HEK293T (cell line): ENCODE measurements at regions not wholly inside any gene's neighbourhood (a gene's known extent, or its start where the extent isn't known, plus 50 kb on each side); places are given as distances from the start of the nearest gene placed in this dataset.

ENCODE experiments used
- CTCF ChIA-PET: fragments of 350-600 bp; formaldehyde crosslinking; extraction: SDS; loops from one replicate; lab custom pipeline; 2021; ENCODE audit warnings: antibody characterized with exemption, inconsistent platforms; lab: Yijun Ruan, JAX
- POLR2A ChIA-PET: fragments of 350-600 bp; formaldehyde crosslinking; extraction: SDS; loops from one replicate; lab custom pipeline; 2020; ENCODE audit warnings: antibody characterized with exemption, inconsistent platforms; lab: Yijun Ruan, JAX
- DNase-seq: peaks from one replicate; pipeline ENCODE4 v3.0.0; 2012; ENCODE audit warnings: mixed read lengths; ENCODE audit errors: extremely low spot score
- ARNT ChIP-seq: fragments of 450-650 bp; IDR thresholded peaks from 2 replicates; pipeline ENCODE4 v1.6.1; 2017; ENCODE audit warnings: mild to moderate bottlenecking
- BHLHE40 ChIP-seq: fragments of 450-650 bp; IDR thresholded peaks from 2 replicates; pipeline ENCODE4 v1.6.1; 2016; ENCODE audit warnings: mild to moderate bottlenecking, moderate library complexity, borderline replicate concordance
- CTBP1 ChIP-seq: fragments of 450-650 bp; IDR thresholded peaks from 2 replicates; pipeline ENCODE4 v1.6.1; 2016; ENCODE audit warnings: borderline replicate concordance
- ELF4 ChIP-seq: fragments of 450-650 bp; IDR thresholded peaks from 2 replicates; pipeline ENCODE4 v1.6.1; 2017; ENCODE audit warnings: antibody characterized with exemption
- FOXA1 ChIP-seq: fragments of 450-650 bp; IDR thresholded peaks from 2 replicates; pipeline ENCODE4 v1.6.1; 2016; ENCODE audit warnings: mild to moderate bottlenecking
- FOXK2 ChIP-seq: fragments of 450-650 bp; IDR thresholded peaks from 2 replicates; pipeline ENCODE4 v1.6.1; 2016; ENCODE audit warnings: mild to moderate bottlenecking
- FOXM1 ChIP-seq: fragments of 450-650 bp; IDR thresholded peaks from 2 replicates; pipeline ENCODE4 v1.6.1; 2017; ENCODE audit warnings: mild to moderate bottlenecking, borderline replicate concordance
- HDGF ChIP-seq: fragments of 450-650 bp; IDR thresholded peaks from 2 replicates; pipeline ENCODE4 v1.6.1; 2017; ENCODE audit warnings: antibody characterized with exemption, borderline replicate concordance
- L3MBTL2 ChIP-seq: fragments of 450-650 bp; conservative IDR thresholded peaks from 2 replicates; pipeline ENCODE4 v1.6.1; 2016; ENCODE audit warnings: mild to moderate bottlenecking
- LEF1 ChIP-seq: fragments of 450-650 bp; IDR thresholded peaks from 2 replicates; pipeline ENCODE4 v1.6.1; 2017; ENCODE audit warnings: mild to moderate bottlenecking, borderline replicate concordance
- NFRKB ChIP-seq: fragments of 450-650 bp; IDR thresholded peaks from 2 replicates; pipeline ENCODE4 v1.6.1; 2016; ENCODE audit warnings: mild to moderate bottlenecking, moderate library complexity
- PKNOX1 ChIP-seq: fragments of 450-650 bp; IDR thresholded peaks from 2 replicates; pipeline ENCODE4 v1.6.1; 2016
- SP1 ChIP-seq: fragments of 450-650 bp; IDR thresholded peaks from 2 replicates; pipeline ENCODE4 v1.6.1; 2017
- SUZ12 ChIP-seq: fragments of 450-650 bp; IDR thresholded peaks from 2 replicates; pipeline ENCODE4 v1.6.1; 2016; ENCODE audit warnings: mild to moderate bottlenecking
- TARDBP ChIP-seq: fragments of 450-650 bp; IDR thresholded peaks from 2 replicates; pipeline ENCODE4 v1.6.1; 2016
- ZNF384 ChIP-seq: fragments of 450-650 bp; IDR thresholded peaks from 2 replicates; pipeline ENCODE4 v1.6.1; 2016

DNA sequence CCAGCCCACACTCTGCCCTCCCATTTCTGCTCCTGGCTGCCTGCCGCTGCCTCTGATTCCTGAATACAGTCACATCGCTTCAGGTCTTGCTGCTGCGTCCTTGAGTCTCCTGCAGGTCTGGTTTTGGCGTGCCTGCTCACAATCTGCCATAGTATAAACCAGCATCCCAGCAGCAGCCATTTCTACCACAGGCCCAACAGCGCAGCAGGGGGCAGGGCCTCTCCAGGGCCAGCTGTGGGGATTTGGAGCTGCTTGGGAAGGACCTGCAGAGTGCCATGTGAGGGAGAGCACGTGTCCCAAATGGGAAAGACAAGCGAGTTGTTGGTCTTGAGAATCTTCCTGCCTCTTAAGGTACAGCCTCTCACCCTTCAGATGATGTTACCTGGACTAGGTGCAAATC is 398.3 kb upstream of the PPP2R3A start:
- DNase-seq = no peak
- ChIA-PET CTCF (no interaction called here), POLR2A (no interaction called here)
- TF ChIP-seq L3MBTL2 (no peak), SP1 (no peak), BHLHE40 (no peak), SUZ12 (no peak), NFRKB (no peak), ARNT (no peak), CTBP1 (no peak), FOXA1 (no peak), TARDBP (no peak), ELF4 (no peak), FOXM1 (no peak)

- CTCF ChIA-PET = no interaction called here
Measured at GRCh38 chr3:135576751-135577150, 388.8 kb upstream of the PPP2R3A start.

GRCh38 chr3:135581806-135582205 is 383.7 kb upstream of the PPP2R3A start:
- ChIA-PET POLR2A (no interaction called here), CTCF (no interaction called here)
- TF ChIP-seq NFRKB (no peak), SUZ12 (no peak), PKNOX1 (no peak), FOXA1 (no peak), ELF4 (no peak), CTBP1 (no peak), FOXM1 (no peak), LEF1 (no peak), HDGF (no peak), SP1 (no peak), ARNT (no peak), BHLHE40 (no peak), ZNF384 (no peak), FOXK2 (no peak), L3MBTL2 (no peak), TARDBP (no peak)
- no peak for DNase-seq

More at GRCh38 chr3:135576751-135577150, 388.8 kb upstream of the PPP2R3A start:
- TF ChIP-seq NFRKB (no peak), L3MBTL2 (no peak), ZNF384 (no peak), TARDBP (no peak), ARNT (no peak), SP1 (no peak), PKNOX1 (no peak)
- POLR2A ChIA-PET = no interaction called here
- DNase-seq = no peak

DNA sequence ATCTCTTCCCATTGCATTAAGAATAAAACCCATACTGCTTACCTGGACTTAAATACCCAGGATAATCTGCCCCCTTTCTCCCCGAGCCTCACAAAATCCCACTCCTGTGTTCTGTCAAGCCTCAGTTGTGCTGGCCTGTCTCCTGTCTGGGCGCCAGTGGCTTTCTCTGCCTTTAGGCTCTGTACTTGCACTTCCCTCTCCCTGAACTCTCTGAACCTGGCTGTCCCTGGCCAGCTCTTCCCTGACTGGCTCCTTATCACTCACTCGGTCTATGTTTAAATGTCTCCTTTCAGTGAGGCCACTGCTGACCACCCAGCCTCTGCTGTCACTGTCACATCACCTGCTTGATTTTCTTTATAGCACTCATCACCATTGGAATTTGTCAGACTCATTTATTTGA is 382.7 kb upstream of the PPP2R3A start:
- CTCF ChIA-PET = no interaction called here
- POLR2A ChIA-PET = no interaction called here
- DNase-seq = no peak
- TF ChIP-seq ARNT (no peak), FOXK2 (no peak), ZNF384 (no peak), TARDBP (no peak), NFRKB (no peak), FOXM1 (no peak), ELF4 (no peak), LEF1 (no peak), PKNOX1 (no peak), SP1 (no peak), L3MBTL2 (no peak), CTBP1 (no peak), FOXA1 (no peak), BHLHE40 (no peak), SUZ12 (no peak), HDGF (no peak)

- CTCF ChIA-PET = no interaction called here
Measured at GRCh38 chr3:135596563-135596962, 369.0 kb upstream of the PPP2R3A start.

More at GRCh38 chr3:135596563-135596962, 369.0 kb upstream of the PPP2R3A start:
- DNase-seq = no peak
- POLR2A ChIA-PET = no interaction called here
- TF ChIP-seq FOXK2 = no peak
- no peak for TF ChIP-seq TARDBP
- no peak for TF ChIP-seq NFRKB
- no peak for TF ChIP-seq ELF4
- no peak for TF ChIP-seq LEF1
- no peak for TF ChIP-seq BHLHE40
- no peak for TF ChIP-seq FOXM1
- no peak for TF ChIP-seq HDGF
- TF ChIP-seq SUZ12 = no peak
- TF ChIP-seq PKNOX1 = no peak
- no peak for TF ChIP-seq ARNT
- TF ChIP-seq FOXA1 = no peak
- TF ChIP-seq ZNF384 = no peak
- no peak for TF ChIP-seq L3MBTL2
- TF ChIP-seq CTBP1 = no peak
- TF ChIP-seq SP1 = no peak
